ENCODE measurements at regions not wholly inside any gene's neighbourhood (a gene's known extent, or its start where the extent isn't known, plus 50 kb on each side); places are given as distances from the start of the nearest gene placed in this dataset.
"Not testable (repeated sequence)": the region's sequence is repeated elsewhere in the genome, so short reads cannot be mapped to it uniquely, and the experiment has no call there.

DNA sequence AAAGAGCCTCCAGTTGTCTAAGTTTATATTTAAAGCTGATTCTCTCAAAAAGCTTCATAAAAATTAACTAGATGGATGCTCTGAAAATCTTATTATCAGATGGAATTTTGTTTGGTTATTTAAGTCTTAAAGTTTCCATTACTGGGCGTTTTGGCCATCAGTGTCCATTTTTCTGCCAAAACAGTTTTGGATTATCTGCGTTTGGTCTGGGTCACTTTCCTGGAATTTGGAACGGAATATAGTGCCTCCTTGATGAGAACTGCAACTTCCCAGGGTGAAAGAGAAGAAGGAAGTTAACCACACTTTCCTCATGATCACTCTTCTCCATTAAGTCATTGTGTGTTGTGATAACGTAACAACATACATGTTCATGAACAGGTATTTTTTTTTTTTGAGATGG is 764.9 kb upstream of the AUTS2 start:
- H3K4me3 ChIP-seq (ENCODE audit: low read depth, low read length), result no peak overlapping the region
- TF ChIP-seq, protein P1, sequence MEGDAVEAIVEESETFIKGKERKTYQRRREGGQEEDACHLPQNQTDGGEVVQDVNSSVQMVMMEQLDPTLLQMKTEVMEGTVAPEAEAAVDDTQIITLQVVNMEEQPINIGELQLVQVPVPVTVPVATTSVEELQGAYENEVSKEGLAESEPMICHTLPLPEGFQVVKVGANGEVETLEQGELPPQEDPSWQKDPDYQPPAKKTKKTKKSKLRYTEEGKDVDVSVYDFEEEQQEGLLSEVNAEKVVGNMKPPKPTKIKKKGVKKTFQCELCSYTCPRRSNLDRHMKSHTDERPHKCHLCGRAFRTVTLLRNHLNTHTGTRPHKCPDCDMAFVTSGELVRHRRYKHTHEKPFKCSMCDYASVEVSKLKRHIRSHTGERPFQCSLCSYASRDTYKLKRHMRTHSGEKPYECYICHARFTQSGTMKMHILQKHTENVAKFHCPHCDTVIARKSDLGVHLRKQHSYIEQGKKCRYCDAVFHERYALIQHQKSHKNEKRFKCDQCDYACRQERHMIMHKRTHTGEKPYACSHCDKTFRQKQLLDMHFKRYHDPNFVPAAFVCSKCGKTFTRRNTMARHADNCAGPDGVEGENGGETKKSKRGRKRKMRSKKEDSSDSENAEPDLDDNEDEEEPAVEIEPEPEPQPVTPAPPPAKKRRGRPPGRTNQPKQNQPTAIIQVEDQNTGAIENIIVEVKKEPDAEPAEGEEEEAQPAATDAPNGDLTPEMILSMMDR (IDR thresholded peaks at IDR 0.05; ENCODE audit: control insufficient read depth, extremely low read depth, insufficient read depth), result no peak
- no peak for DNase-seq (ENCODE audit: low read depth)

DNA sequence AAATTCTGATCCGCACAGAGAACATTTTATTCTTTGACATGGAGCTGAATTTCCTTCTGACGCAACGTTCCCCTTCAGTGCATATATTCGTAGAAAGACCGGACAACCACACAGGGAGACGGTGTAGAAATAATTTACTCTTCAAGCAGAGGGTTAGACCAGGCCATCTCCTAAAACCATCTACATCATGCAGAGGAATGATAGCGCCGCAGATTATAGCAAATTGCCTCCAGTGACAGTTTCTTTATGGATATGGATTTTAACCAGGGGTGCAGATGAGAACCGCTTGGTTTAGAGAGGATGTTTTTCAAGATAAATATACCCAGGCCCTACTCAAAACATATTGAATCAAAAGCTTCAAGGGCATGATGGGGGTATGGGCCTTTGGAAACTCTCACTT is 759.3 kb upstream of the AUTS2 start:
- no peak overlapping the region for H3K4me3 ChIP-seq (ENCODE audit: low read depth, low read length)
- TF ChIP-seq, protein P1 (IDR thresholded peaks at IDR 0.05; ENCODE audit: control insufficient read depth, extremely low read depth, insufficient read depth), result no peak
- DNase-seq (ENCODE audit: low read depth), result no peak

DNA sequence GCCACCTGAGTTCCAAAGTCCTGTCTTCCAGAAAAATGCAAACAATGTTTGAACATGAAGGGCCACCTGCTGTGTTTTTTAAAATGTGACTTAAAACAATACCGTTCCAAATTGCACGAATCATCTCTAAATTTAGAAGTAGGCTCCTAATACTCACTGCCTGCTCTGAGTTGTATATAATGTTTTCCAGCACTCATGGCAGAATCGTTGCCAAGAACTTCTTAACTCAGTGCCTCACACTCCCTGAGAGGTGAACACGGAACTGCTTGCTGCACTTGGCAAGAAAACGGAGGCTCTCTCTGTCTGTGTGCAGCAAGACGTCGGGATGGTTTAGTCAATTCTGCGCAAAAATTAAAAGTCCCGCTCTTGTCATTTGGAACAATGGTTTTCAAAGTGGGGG is 757.3 kb upstream of the AUTS2 start:
- no peak for DNase-seq (ENCODE audit: low read depth)
- no peak overlapping the region for H3K4me3 ChIP-seq (ENCODE audit: low read depth, low read length)
- TF ChIP-seq, protein P1 (IDR thresholded peaks at IDR 0.05; ENCODE audit: control insufficient read depth, extremely low read depth, insufficient read depth), result no peak

DNA sequence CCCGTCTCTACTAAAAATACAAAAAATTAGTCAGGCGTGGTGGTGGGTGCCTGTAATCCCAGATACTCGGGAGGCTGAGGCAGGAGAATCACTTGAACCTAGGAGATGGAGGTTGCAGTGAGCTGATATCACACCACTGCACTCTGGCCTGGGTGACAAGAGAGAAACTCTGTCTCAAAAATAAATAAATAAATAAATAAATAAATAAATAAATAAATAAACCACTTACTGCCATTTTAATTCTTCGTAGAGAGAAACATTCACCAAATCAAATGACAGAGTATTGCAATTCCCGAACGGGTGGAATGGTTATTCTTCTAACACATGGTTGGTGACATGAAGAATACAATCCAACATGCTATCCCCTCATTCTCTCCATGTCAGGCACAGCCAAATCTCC is 754.3 kb upstream of the AUTS2 start:
- not testable (repeated sequence) for H3K4me3 ChIP-seq (ENCODE audit: low read depth, low read length)

DNA sequence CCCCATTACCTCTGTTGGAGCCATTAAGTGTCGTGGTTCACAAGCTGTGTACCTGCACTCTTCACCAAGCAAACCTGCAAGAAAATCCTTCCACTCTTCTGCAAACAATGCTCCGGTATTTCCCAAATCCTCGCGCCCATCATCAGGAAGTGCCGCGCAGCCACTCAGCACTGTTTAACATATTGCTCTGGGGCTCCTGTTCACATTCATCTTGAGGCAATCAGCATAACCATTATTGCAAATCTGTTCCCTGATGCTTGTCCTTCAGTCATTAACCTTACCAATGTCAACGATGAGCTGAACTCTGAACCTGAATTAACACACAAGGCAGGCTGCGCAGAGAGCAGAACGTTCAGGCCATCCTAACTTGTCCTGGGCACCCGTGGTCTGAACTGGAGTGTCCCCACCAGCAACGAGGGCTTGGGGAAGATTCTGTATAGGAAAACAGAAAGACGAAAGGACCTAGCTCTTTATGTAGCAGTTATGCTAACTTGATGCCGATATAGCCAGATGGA is 751.4 kb upstream of the AUTS2 start:
- DNase-seq (ENCODE audit: low read depth), result no peak
- TF ChIP-seq, protein P1 (IDR thresholded peaks at IDR 0.05; ENCODE audit: control insufficient read depth, extremely low read depth, insufficient read depth), result no peak
- no peak overlapping the region for H3K4me3 ChIP-seq (ENCODE audit: low read depth, low read length)

More for the DNA sequence above, 754.3 kb upstream of the AUTS2 start:
- DNase-seq (ENCODE audit: low read depth), result not testable (repeated sequence)

DNA sequence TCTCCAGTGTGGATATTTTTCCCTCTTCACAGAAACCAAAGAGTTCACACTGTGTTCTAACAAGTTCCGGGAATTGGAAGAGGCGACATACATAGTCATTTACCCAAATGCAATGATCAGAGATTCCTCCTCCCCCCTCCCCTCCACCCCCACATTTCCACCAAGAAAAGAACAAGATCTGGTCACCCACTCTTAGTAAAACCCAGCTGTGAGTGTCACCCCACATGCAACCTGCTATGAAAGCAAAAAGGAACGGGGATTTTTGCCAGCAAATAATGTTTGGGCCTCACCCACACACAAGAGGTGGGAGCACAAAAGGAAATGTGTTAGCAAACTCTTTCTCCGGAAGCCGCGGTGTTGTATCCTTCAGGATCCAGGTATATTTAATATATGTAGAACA is 745.0 kb upstream of the AUTS2 start:
- TF ChIP-seq, protein P1 (IDR thresholded peaks at IDR 0.05; ENCODE audit: control insufficient read depth, extremely low read depth, insufficient read depth), result no peak
- H3K4me3 ChIP-seq (ENCODE audit: low read depth, low read length), result no peak overlapping the region
- no peak for DNase-seq (ENCODE audit: low read depth)

DNA sequence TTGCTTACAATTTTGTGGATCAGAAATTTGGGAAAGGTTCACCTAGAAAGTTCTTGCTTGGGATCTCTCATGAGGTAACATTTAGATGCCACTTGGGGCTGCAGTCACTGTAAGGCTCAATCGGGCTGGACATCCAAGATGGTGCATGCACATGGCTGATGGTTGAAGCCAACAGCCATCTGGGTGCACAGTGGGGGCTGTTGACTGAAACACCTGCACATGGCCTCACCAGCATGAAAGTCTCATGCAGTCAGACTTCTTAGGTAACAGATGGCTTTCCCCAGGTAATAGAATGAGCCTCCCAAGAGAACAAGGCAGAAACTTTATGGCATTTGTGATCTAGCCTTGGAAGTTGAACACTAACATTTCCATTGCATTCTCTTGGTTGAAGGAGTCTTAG is 740.7 kb upstream of the AUTS2 start:
- TF ChIP-seq, protein P1 (IDR thresholded peaks at IDR 0.05; ENCODE audit: control insufficient read depth, extremely low read depth, insufficient read depth), result no peak
- DNase-seq (ENCODE audit: low read depth), result no peak
- no peak overlapping the region for H3K4me3 ChIP-seq (ENCODE audit: low read depth, low read length)

Measured in LNCaP clone FGC (cell line).